ENCODE measurements at regions not wholly inside any gene's neighbourhood (a gene's known extent, or its start where the extent isn't known, plus 50 kb on each side); places are given as distances from the start of the nearest gene placed in this dataset.

DNA sequence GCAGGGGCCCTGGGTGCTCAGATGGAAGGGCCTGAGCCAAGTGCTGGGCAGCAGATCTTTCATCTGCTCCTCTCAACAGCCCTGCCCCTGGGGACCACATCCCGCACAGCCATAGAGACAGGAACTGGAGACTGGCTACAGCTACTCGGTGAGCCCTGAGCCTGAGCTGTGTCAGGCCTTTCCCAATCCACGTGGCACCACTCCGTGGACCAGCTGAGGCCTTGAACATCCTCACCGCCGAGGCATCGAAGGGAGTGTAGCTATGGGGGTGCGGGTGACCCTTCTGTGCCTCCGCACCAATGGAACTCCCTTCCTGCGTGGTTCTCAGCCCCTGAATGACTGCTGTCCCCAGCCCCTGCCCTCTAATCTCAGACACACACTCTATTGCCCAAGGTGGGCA lies 362.7 kb upstream of the SHH start:
- CTCF ChIA-PET (ENCODE audit: low intra/inter-chr PET ratio, low total read pairs): no interaction called here
- H2AFZ ChIP-seq (ENCODE audit: low read length): no peak overlapping the region
- H3K27ac ChIP-seq (ENCODE audit: extremely low read length, insufficient read depth, low read length): no peak overlapping the region
- ATAC-seq (no peak), FAIRE-seq (no peak), DNase-seq (ENCODE audit: low spot score) (no peak)
- H3K9me3 ChIP-seq (ENCODE audit: low read length): no peaks in the 10 kb centered on the region
- no peaks in the 10 kb centered on the region for H3K79me2 ChIP-seq (ENCODE audit: insufficient read depth, low read length)
- no peak overlapping the region for H3K9ac ChIP-seq (ENCODE audit: insufficient read depth, low read depth, low read length)
- WGBS (ENCODE audit: low lambda C conversion rate): no CpG with 5 or more reads among the region's 10 CpGs
- POLR2A ChIA-PET: no interaction called here
- no peaks in the 10 kb centered on the region for H3K4me1 ChIP-seq (ENCODE audit: insufficient read depth, low read length)
- intact Hi-C loops (cut with micrococcal nuclease; ENCODE audit: unreplicated experiment): no loop called here
- H3K36me3 ChIP-seq (replicated peaks in 1 of 2; ENCODE audit: control insufficient read depth in 1 of 2, insufficient read depth in 2 of 2, low read length in 2 of 2): no peaks in the 10 kb centered on the region
- in situ Hi-C loops (cut with HindIII; ENCODE audit: extremely low pct_ligation_motif_present, low pct_unique_long_range_greater_than_20kb): no loop called here
- no TSS peak for BruUV-seq (replicated peaks)
- no peak for TF ChIP-seq ATRX (CRISPR knock-in tag; IDR thresholded peaks at IDR 0.05; ENCODE audit: borderline replicate concordance)
- no peak for TF ChIP-seq ZNF550 (CRISPR knock-in tag; IDR thresholded peaks at IDR 0.05; ENCODE audit: borderline replicate concordance)
- TF ChIP-seq ATF7 (IDR thresholded peaks at IDR 0.05): no peak
- no peak for TF ChIP-seq ATF7 (CRISPR knock-in tag; IDR thresholded peaks at IDR 0.05)
- no peak for TF ChIP-seq PPARG (CRISPR knock-in tag; conservative IDR thresholded peaks at IDR 0.05)
- no peaks in the 10 kb centered on the region for H4K20me1 ChIP-seq (ENCODE audit: insufficient read depth, low read length)
- H3K4me2 ChIP-seq (ENCODE audit: low read depth, low read length): no peak overlapping the region
- H3K27me3 ChIP-seq (ENCODE audit: control insufficient read depth in 1 of 2, insufficient read depth in 2 of 2, low read length in 2 of 2): peaks cover 4 to 66% of the 10 kb centered on the region in 2 experiments; a peak in 3 of 5 replicates
- H3K4me3 ChIP-seq (replicated peaks in 1 of 3; ENCODE audit: insufficient read depth in 1 of 3, low read depth in 2 of 3, low read length in 3 of 3): no peak overlapping the region

DNA sequence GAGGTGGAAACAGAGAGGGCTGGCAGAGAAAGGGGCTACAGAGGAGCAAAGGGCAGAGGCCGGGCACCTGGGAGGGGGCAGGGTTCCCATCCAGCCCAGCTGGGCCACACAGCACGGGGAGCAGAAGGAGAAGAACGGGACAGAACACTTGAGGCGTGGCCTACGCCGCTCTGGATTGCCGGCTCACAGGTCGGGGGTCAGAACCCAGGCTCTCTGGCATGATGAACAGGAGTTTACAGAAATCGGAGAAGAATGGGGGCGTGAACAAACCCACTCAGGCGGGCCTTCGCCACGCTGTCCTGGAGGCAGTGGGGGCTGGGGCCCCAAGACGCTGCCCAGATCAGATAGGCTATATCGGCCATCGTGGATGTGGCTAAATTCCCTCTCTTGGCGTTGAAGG lies 362.2 kb upstream of the SHH start:
- intact Hi-C loops (cut with micrococcal nuclease; ENCODE audit: unreplicated experiment) (no loop called here), in situ Hi-C loops (cut with HindIII; ENCODE audit: extremely low pct_ligation_motif_present, low pct_unique_long_range_greater_than_20kb) (no loop called here)
- H3K9ac ChIP-seq (ENCODE audit: insufficient read depth, low read depth, low read length): no peak overlapping the region
- no peak overlapping the region for H3K4me2 ChIP-seq (ENCODE audit: low read depth, low read length)
- no peaks in the 10 kb centered on the region for H4K20me1 ChIP-seq (ENCODE audit: insufficient read depth, low read length)
- no peak for FAIRE-seq
- H2AFZ ChIP-seq (ENCODE audit: low read length): no peak overlapping the region
- ChIA-PET POLR2A (no interaction called here), CTCF (ENCODE audit: low intra/inter-chr PET ratio, low total read pairs) (no interaction called here)
- BruUV-seq (replicated peaks): no TSS peak
- WGBS (ENCODE audit: low lambda C conversion rate): 59% methylated on average over 17 of the region's 17 CpGs
- H3K36me3 ChIP-seq (replicated peaks in 1 of 2; ENCODE audit: control insufficient read depth in 1 of 2, insufficient read depth in 2 of 2, low read length in 2 of 2): no peaks in the 10 kb centered on the region
- H3K79me2 ChIP-seq (ENCODE audit: insufficient read depth, low read length): no peaks in the 10 kb centered on the region
- DNase-seq (ENCODE audit: low spot score): no peak
- no peaks in the 10 kb centered on the region for H3K9me3 ChIP-seq (ENCODE audit: low read length)
- H3K4me1 ChIP-seq (ENCODE audit: insufficient read depth, low read length): no peaks in the 10 kb centered on the region
- no peak overlapping the region for H3K27ac ChIP-seq (ENCODE audit: extremely low read length, insufficient read depth, low read length)
- ATAC-seq: no peak
- peaks cover 3 to 61% of the 10 kb centered on the region in 2 experiments; a peak in 3 of 5 replicates for H3K27me3 ChIP-seq (ENCODE audit: control insufficient read depth in 1 of 2, insufficient read depth in 2 of 2, low read length in 2 of 2)
- no peak overlapping the region for H3K4me3 ChIP-seq (replicated peaks in 1 of 3; ENCODE audit: insufficient read depth in 1 of 3, low read depth in 2 of 3, low read length in 3 of 3)
- TF ChIP-seq ZNF431 (CRISPR knock-in tag; IDR thresholded peaks at IDR 0.05; ENCODE audit: borderline replicate concordance, low read depth) (no peak), TMF1 (CRISPR knock-in tag; IDR thresholded peaks at IDR 0.05; ENCODE audit: low read depth) (no peak), ZSCAN31 (CRISPR knock-in tag; IDR thresholded peaks at IDR 0.05; ENCODE audit: low read depth) (no peak), TBX2 (CRISPR knock-in tag; IDR thresholded peaks at IDR 0.05; ENCODE audit: borderline replicate concordance) (no peak), ASH2L (IDR thresholded peaks at IDR 0.05; ENCODE audit: insufficient read length, low read depth, low read length) (no peak), ZBTB20 (CRISPR knock-in tag; IDR thresholded peaks at IDR 0.05; ENCODE audit: borderline replicate concordance, low read depth) (no peak), ZNF839 (CRISPR knock-in tag; IDR thresholded peaks at IDR 0.05; ENCODE audit: borderline replicate concordance) (no peak), SUZ12 (IDR thresholded peaks at IDR 0.05; ENCODE audit: low read depth, low read length) (no peak), SP2 (CRISPR knock-in tag; IDR thresholded peaks at IDR 0.05) (no peak), GTF3A (CRISPR knock-in tag; conservative IDR thresholded peaks at IDR 0.05) (no peak), HDAC2 (CRISPR knock-in tag; IDR thresholded peaks at IDR 0.05) (no peak)
- TF ChIP-seq, protein P1, sequence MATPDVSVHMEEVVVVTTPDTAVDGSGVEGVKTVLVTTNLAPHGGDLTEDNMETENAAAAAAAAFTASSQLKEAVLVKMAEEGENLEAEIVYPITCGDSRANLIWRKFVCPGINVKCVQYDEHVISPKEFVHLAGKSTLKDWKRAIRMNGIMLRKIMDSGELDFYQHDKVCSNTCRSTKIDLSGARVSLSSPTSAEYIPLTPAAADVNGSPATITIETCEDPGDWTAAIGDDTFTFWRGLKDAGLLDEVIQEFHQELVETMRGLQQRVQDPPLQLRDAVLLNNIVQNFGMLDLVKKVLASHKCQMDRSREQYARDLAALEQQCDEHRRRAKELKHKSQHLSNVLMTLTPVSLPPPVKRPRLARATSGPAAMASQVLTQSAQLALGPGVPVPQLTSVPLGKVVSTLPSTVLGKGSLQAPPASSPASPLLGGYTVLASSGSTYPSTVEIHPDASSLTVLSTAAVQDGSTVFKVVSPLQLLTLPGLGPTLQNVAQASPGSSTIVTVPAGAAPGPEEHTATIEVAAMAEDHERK (CRISPR knock-in tag; IDR thresholded peaks at IDR 0.05; ENCODE audit: low read depth): no peak
- TF ChIP-seq, protein P2, sequence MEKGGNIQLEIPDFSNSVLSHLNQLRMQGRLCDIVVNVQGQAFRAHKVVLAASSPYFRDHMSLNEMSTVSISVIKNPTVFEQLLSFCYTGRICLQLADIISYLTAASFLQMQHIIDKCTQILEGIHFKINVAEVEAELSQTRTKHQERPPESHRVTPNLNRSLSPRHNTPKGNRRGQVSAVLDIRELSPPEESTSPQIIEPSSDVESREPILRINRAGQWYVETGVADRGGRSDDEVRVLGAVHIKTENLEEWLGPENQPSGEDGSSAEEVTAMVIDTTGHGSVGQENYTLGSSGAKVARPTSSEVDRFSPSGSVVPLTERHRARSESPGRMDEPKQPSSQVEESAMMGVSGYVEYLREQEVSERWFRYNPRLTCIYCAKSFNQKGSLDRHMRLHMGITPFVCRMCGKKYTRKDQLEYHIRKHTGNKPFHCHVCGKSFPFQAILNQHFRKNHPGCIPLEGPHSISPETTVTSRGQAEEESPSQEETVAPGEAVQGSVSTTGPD (CRISPR knock-in tag; IDR thresholded peaks at IDR 0.05): no peak

Data from HepG2 (cell line).